ENCODE measurements at regions not wholly inside any gene's neighbourhood (a gene's known extent, or its start where the extent isn't known, plus 50 kb on each side); places are given as distances from the start of the nearest gene placed in this dataset.

DNA sequence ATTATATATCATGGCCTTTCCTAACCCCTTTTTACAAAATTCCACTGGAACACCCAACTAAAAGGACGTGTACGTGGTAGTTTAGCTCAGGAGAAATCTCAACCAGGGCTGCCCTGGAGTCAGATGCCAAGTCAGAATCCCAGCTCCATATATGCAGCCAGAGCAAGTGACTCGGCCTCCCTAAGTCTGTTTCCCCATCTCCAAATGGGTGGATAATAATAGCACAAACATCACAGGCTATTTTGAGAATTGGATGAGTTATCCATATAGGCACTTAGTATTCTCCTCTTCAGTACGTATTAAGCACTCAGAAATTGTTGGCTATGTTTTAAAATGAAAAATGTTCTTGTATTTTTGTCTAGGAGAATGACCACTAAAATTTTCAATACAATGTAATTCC is 481.5 kb downstream of the CD109 start:
- TF ChIP-seq, protein P1, sequence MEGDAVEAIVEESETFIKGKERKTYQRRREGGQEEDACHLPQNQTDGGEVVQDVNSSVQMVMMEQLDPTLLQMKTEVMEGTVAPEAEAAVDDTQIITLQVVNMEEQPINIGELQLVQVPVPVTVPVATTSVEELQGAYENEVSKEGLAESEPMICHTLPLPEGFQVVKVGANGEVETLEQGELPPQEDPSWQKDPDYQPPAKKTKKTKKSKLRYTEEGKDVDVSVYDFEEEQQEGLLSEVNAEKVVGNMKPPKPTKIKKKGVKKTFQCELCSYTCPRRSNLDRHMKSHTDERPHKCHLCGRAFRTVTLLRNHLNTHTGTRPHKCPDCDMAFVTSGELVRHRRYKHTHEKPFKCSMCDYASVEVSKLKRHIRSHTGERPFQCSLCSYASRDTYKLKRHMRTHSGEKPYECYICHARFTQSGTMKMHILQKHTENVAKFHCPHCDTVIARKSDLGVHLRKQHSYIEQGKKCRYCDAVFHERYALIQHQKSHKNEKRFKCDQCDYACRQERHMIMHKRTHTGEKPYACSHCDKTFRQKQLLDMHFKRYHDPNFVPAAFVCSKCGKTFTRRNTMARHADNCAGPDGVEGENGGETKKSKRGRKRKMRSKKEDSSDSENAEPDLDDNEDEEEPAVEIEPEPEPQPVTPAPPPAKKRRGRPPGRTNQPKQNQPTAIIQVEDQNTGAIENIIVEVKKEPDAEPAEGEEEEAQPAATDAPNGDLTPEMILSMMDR (IDR thresholded peaks at IDR 0.05; ENCODE audit: borderline replicate concordance, extremely low read depth, low read length, poor library complexity, severe bottlenecking) = no peak
- no peak for TF ChIP-seq EZH2 (IDR thresholded peaks at IDR 0.05; ENCODE audit: borderline replicate concordance, low read depth, low read length, severe bottlenecking)
